ENCODE measurements at regions not wholly inside any gene's neighbourhood (a gene's known extent, or its start where the extent isn't known, plus 50 kb on each side); places are given as distances from the start of the nearest gene placed in this dataset.

DNA sequence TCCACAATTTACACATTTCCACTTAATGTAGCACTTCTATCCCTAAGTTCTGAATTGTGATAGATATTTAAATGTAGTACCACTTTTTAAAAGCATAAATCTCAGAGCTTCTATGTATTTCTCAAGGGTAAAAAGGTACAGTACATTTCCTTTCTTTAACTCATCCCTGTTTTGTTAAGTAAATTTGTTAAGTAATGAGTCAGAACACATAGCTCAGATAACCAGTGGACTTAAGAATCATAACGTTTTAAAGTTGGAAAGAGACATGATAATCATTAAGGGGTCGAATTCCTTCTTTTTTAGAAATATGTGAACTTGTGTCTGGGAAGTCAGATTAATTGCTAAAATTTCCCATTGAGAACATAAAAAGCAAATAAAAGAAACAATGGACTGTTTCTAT is 810.2 kb upstream of the NUDT12 start:
- no peaks in the 10 kb centered on the region for H3K27me3 ChIP-seq
- H3K27ac ChIP-seq = no peak overlapping the region
- H3K4me1 ChIP-seq = no peaks in the 10 kb centered on the region
- H3K9me3 ChIP-seq = no peaks in the 10 kb centered on the region
- H3K4me3 ChIP-seq = no peak overlapping the region
- H3K36me3 ChIP-seq = no peaks in the 10 kb centered on the region
- DNase-seq = no peak
- no peak for ATAC-seq
- TF ChIP-seq, protein P1, sequence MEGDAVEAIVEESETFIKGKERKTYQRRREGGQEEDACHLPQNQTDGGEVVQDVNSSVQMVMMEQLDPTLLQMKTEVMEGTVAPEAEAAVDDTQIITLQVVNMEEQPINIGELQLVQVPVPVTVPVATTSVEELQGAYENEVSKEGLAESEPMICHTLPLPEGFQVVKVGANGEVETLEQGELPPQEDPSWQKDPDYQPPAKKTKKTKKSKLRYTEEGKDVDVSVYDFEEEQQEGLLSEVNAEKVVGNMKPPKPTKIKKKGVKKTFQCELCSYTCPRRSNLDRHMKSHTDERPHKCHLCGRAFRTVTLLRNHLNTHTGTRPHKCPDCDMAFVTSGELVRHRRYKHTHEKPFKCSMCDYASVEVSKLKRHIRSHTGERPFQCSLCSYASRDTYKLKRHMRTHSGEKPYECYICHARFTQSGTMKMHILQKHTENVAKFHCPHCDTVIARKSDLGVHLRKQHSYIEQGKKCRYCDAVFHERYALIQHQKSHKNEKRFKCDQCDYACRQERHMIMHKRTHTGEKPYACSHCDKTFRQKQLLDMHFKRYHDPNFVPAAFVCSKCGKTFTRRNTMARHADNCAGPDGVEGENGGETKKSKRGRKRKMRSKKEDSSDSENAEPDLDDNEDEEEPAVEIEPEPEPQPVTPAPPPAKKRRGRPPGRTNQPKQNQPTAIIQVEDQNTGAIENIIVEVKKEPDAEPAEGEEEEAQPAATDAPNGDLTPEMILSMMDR (IDR thresholded peaks at IDR 0.05 in 4 of 5, conservative IDR thresholded peaks at IDR 0.05 in 1 of 5) = no peak
- no peak for TF ChIP-seq POLR2A (IDR thresholded peaks at IDR 0.05)
- intact Hi-C loops (cut with DNase I; ENCODE audit: low total_unique reads) (no loop called here), in situ Hi-C loops (cut with MboI; ENCODE audit: low sequenced_read_pairs in 4 of 4) (no loop called here)

DNA sequence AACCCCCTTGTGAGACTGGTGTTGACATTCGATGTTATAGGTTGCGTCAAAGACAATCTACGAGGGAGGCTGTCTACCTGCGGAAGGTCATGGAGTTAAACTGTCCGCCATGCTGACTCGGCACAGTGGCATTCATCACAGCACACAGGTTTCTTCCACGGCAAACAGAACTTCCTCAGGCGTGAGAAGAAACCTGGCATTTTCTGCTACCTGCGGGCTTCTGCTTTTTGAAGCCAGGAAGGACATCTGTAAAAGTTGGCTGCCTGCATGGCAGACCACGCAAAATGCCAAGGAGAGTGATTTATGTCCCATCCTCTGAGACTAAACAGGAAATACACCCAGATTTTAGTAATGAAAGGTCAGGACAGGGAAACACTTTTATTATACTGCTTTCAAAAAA is 809.8 kb upstream of the NUDT12 start:
- Histone ChIP-seq H3K9me3 (no peaks in the 10 kb centered on the region), H3K27me3 (no peaks in the 10 kb centered on the region), H3K4me1 (no peaks in the 10 kb centered on the region), H3K36me3 (no peaks in the 10 kb centered on the region), H3K4me3 (no peak overlapping the region), H3K27ac (no peak overlapping the region)
- DNase-seq = no peak
- intact Hi-C loops (cut with DNase I; ENCODE audit: low total_unique reads) = no loop called here
- in situ Hi-C loops (cut with MboI; ENCODE audit: low sequenced_read_pairs in 4 of 4) = no loop called here
- TF ChIP-seq POLR2A (IDR thresholded peaks at IDR 0.05) = no peak
- ATAC-seq = no peak

DNA sequence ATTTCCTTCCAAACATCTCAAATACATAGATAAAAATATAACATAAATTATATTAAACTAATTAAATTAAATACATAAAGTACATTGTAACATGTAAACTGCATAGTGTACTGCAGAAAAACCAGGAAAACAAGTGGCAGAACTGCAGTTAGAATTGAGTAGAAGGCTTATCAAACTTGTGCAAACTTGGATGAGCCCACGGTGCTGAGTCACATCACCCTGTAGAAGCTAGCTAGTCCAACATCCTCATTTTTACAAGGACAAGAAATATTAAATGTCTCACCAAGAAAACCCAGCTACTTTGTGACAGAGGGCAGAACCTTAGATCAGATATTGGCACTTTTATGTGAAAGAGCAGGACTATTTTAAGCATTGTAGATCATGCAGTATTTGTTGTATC is 807.9 kb upstream of the NUDT12 start:
- Histone ChIP-seq H3K36me3 (no peaks in the 10 kb centered on the region), H3K9me3 (no peaks in the 10 kb centered on the region), H3K27me3 (no peaks in the 10 kb centered on the region), H3K27ac (no peak overlapping the region), H3K4me3 (no peak overlapping the region), H3K4me1 (no peaks in the 10 kb centered on the region)
- DNase-seq (no peak), ATAC-seq (no peak)
- in situ Hi-C loops (cut with MboI; ENCODE audit: low sequenced_read_pairs in 4 of 4) (no loop called here), intact Hi-C loops (cut with DNase I; ENCODE audit: low total_unique reads) (no loop called here)
- TF ChIP-seq POLR2A (IDR thresholded peaks at IDR 0.05) = no peak
- TF ChIP-seq, protein P1 (IDR thresholded peaks at IDR 0.05 in 4 of 5, conservative IDR thresholded peaks at IDR 0.05 in 1 of 5) = no peak

DNA sequence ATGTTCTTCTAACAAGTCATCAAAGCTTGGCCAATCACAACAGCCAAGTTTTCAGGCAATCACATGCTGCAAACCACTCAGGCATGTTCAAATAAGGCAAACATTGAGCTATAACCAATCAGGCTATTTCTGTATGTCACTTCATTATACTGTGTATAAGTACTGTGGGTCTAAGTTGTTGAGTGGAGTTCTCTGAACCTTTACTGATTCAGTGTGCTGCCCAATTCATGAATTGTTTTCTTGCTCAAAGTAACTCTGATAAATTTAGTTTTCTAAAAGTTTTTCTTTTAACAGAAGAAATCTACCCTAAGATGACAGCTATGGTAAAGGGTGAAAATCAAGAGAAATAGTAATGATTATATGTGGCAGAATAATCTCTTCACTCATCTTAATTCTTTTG is 805.4 kb upstream of the NUDT12 start:
- Histone ChIP-seq H3K27me3 (no peaks in the 10 kb centered on the region), H3K4me3 (no peak overlapping the region), H3K9me3 (no peaks in the 10 kb centered on the region), H3K36me3 (no peaks in the 10 kb centered on the region), H3K27ac (no peak overlapping the region), H3K4me1 (no peaks in the 10 kb centered on the region)
- DNase-seq (no peak), ATAC-seq (no peak)
- intact Hi-C loops (cut with DNase I; ENCODE audit: low total_unique reads) (no loop called here), in situ Hi-C loops (cut with MboI; ENCODE audit: low sequenced_read_pairs in 4 of 4) (no loop called here)
- TF ChIP-seq POLR2A (IDR thresholded peaks at IDR 0.05) = no peak
- TF ChIP-seq, protein P1 (IDR thresholded peaks at IDR 0.05 in 4 of 5, conservative IDR thresholded peaks at IDR 0.05 in 1 of 5) = no peak

DNA sequence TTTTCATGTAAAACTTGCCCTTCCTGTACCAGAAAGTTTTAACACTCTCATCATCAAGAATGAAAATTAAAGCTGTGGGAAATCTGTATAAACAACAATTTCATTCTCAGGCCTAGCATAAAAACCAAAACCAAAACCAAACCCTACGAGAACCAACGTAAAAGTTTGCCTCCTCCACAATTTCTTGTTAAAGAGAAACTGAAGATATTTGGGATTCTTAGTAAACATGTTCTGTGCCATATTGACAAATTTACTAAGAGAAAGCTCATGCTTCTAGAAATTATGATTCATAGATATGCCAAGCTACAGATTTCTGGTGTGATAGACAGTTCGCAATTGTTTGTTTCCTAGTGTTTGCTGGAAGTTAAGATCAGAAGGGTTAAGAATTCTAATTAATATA is 801.0 kb upstream of the NUDT12 start:
- Histone ChIP-seq H3K27me3 (no peaks in the 10 kb centered on the region), H3K27ac (no peak overlapping the region), H3K4me1 (no peaks in the 10 kb centered on the region), H3K4me3 (no peak overlapping the region), H3K9me3 (no peaks in the 10 kb centered on the region), H3K36me3 (no peaks in the 10 kb centered on the region)
- intact Hi-C loops (cut with DNase I; ENCODE audit: low total_unique reads) (no loop called here), in situ Hi-C loops (cut with MboI; ENCODE audit: low sequenced_read_pairs in 4 of 4) (no loop called here)
- no peak for TF ChIP-seq POLR2A (IDR thresholded peaks at IDR 0.05)
- TF ChIP-seq, protein P1 (IDR thresholded peaks at IDR 0.05 in 4 of 5, conservative IDR thresholded peaks at IDR 0.05 in 1 of 5) = no peak
- DNase-seq = no peak
- ATAC-seq = no peak
